Stomach (tissue), 4 donors: ENCODE measurements at regions not wholly inside any gene's neighbourhood (a gene's known extent, or its start where the extent isn't known, plus 50 kb on each side); places are given as distances from the start of the nearest gene placed in this dataset.

ENCODE experiments used
- EP300 ChIP-seq: sonication (generic); formaldehyde crosslinking; IDR thresholded peaks from one replicate; pipeline ENCODE4 v1.6.1; 2017; ENCODE audit warnings: antibody characterized with exemption
- POLR2A ChIP-seq, 4 donors: fragments of 450-650 bp; IDR thresholded peaks; one replicate each; pipeline ENCODE4 v1.6.1; 2016; ENCODE audit warnings: antibody characterized with exemption in 4 of 4, control low read depth in 2 of 4, mild to moderate bottlenecking in 1 of 4, moderate library complexity in 1 of 4
- POLR2AphosphoS5 ChIP-seq, 3 donors: sonication (generic); formaldehyde crosslinking; IDR thresholded peaks; one replicate each; pipeline ENCODE4 v1.6.1; 2016; ENCODE audit warnings: antibody characterized with exemption in 3 of 3

DNA sequence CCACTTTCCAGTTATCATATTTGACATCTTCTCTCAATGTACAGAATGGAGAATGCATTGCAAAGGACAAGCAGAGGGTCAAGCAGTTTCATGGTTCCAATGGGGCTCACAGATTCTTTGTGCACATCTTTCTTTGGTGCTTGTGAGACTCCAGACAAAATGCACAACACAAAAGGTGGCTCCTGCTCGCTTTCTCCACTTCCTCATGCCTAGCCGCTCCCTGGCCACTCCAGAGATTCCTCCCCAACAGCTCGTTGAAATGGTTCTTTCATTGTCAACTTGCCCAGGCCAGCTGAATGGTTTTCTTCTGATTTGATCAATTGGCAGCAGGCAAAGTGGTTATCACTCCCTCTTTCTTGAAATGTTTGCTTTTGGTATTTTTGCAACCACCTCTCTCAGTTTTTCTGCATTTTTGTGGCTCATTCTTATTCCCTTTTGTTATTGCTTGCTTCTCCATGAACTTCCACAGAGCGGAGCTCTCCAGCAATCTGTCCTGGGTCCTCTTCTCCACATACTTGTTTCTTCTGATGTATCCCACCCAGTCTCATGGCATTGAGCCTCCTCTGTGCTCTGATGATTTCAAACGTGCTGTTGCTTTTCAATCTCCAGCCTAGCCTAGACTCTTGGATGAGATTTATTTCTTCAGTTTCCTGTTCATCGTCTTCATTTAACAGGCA is 507.8 kb upstream of the MKI67 start:
- TF ChIP-seq POLR2A (IDR thresholded peaks at IDR 0.05) (no peak), EP300 (no peak), POLR2AphosphoS5 (IDR thresholded peaks at IDR 0.05) (no peak)
